Skin epidermis (tissue), 12 donors: ENCODE measurements at regions not wholly inside any gene's neighbourhood (a gene's known extent, or its start where the extent isn't known, plus 50 kb on each side); places are given as distances from the start of the nearest gene placed in this dataset.

ENCODE experiments used
- H3K27ac ChIP-seq, 21 experiments: fragments of 200-600 bp; sonication (generic) in 11 of 21; one replicate each; pipeline ENCODE4 v1.5.0; 2020; ENCODE audit warnings: mild to moderate bottlenecking in 3 of 21, inconsistent platforms in 2 of 21, moderate library complexity in 2 of 21
- H3K4me3 ChIP-seq, 7 experiments: fragments of 200-600 bp; sonication (generic) in 2 of 7; one replicate each; pipeline ENCODE4 v1.5.0; 2020; ENCODE audit warnings: inconsistent platforms in 2 of 7, mild to moderate bottlenecking in 2 of 7, moderate library complexity in 1 of 7

GRCh38 chr14:41418851-41419250 lies 187.8 kb upstream of the LRFN5 start:
- H3K27ac ChIP-seq, result no peak overlapping the region
- H3K4me3 ChIP-seq, result no peak overlapping the region

GRCh38 chr14:41409806-41410205 lies 196.9 kb upstream of the LRFN5 start:
- Histone ChIP-seq H3K27ac (no peak overlapping the region), H3K4me3 (no peak overlapping the region)

- H3K4me3 ChIP-seq, result no peak overlapping the region
- H3K27ac ChIP-seq, result no peak overlapping the region
Observed at GRCh38 chr14:41404126-41404525, 202.6 kb upstream of the LRFN5 start.

GRCh38 chr14:41403360-41403759 lies 203.3 kb upstream of the LRFN5 start:
- no peak overlapping the region for H3K27ac ChIP-seq
- no peak overlapping the region for H3K4me3 ChIP-seq

- H3K27ac ChIP-seq, result no peak overlapping the region
- H3K4me3 ChIP-seq, result no peak overlapping the region
Observed at GRCh38 chr14:41397926-41398325, 208.8 kb upstream of the LRFN5 start.

- no peak overlapping the region for H3K27ac ChIP-seq
- no peak overlapping the region for H3K4me3 ChIP-seq
Observed at GRCh38 chr14:41393512-41393911, 213.2 kb upstream of the LRFN5 start.

GRCh38 chr14:41392226-41392625 lies 214.4 kb upstream of the LRFN5 start:
- Histone ChIP-seq H3K27ac (no peak overlapping the region), H3K4me3 (no peak overlapping the region)

- H3K27ac ChIP-seq, result no peak overlapping the region
- no peak overlapping the region for H3K4me3 ChIP-seq
Observed at GRCh38 chr14:41389355-41389754, 217.3 kb upstream of the LRFN5 start.

- H3K4me3 ChIP-seq, result no peak overlapping the region
- H3K27ac ChIP-seq, result no peak overlapping the region
Observed at GRCh38 chr14:41385797-41386196, 220.9 kb upstream of the LRFN5 start.

- H3K27ac ChIP-seq, result no peak overlapping the region
Observed at GRCh38 chr14:41380017-41380416, 226.7 kb upstream of the LRFN5 start.

GRCh38 chr14:41378526-41378925 lies 228.2 kb upstream of the LRFN5 start:
- Histone ChIP-seq H3K27ac (no peak overlapping the region), H3K4me3 (no peak overlapping the region)

More at GRCh38 chr14:41380017-41380416, 226.7 kb upstream of the LRFN5 start:
- no peak overlapping the region for H3K4me3 ChIP-seq

GRCh38 chr14:41377932-41378331 lies 228.7 kb upstream of the LRFN5 start:
- Histone ChIP-seq H3K27ac (no peak overlapping the region), H3K4me3 (no peak overlapping the region)

GRCh38 chr14:41374092-41374491 lies 232.6 kb upstream of the LRFN5 start:
- no peak overlapping the region for H3K4me3 ChIP-seq
- H3K27ac ChIP-seq, result no peak overlapping the region

- no peak overlapping the region for H3K27ac ChIP-seq
- no peak overlapping the region for H3K4me3 ChIP-seq
Observed at GRCh38 chr14:41362139-41362538, 244.5 kb upstream of the LRFN5 start.

- H3K4me3 ChIP-seq, result no peak overlapping the region
- no peak overlapping the region for H3K27ac ChIP-seq
Observed at GRCh38 chr14:41360126-41360525, 246.6 kb upstream of the LRFN5 start.

- H3K4me3 ChIP-seq, result no peak overlapping the region
- no peak overlapping the region for H3K27ac ChIP-seq
Observed at GRCh38 chr14:41355866-41356265, 250.8 kb upstream of the LRFN5 start.

GRCh38 chr14:41350476-41350875 lies 256.2 kb upstream of the LRFN5 start:
- no peak overlapping the region for H3K4me3 ChIP-seq
- no peak overlapping the region for H3K27ac ChIP-seq

- no peak overlapping the region for H3K4me3 ChIP-seq
- no peak overlapping the region for H3K27ac ChIP-seq
Observed at GRCh38 chr14:41349289-41349910, 257.3 kb upstream of the LRFN5 start.

GRCh38 chr14:41343857-41344256 lies 262.8 kb upstream of the LRFN5 start:
- no peak overlapping the region for H3K4me3 ChIP-seq
- no peak overlapping the region for H3K27ac ChIP-seq

GRCh38 chr14:41313196-41313595 lies 293.5 kb upstream of the LRFN5 start:
- H3K4me3 ChIP-seq, result no peak overlapping the region

GRCh38 chr14:41303506-41303905 lies 303.2 kb upstream of the LRFN5 start:
- H3K27ac ChIP-seq, result no peak overlapping the region

More at GRCh38 chr14:41313196-41313595, 293.5 kb upstream of the LRFN5 start:
- H3K27ac ChIP-seq, result no peak overlapping the region

GRCh38 chr14:41302776-41303175 lies 303.9 kb upstream of the LRFN5 start:
- Histone ChIP-seq H3K4me3 (no peak overlapping the region), H3K27ac (no peak overlapping the region)

More at GRCh38 chr14:41303506-41303905, 303.2 kb upstream of the LRFN5 start:
- H3K4me3 ChIP-seq, result no peak overlapping the region
